Thymus (tissue), 11 donors: ENCODE measurements at regions not wholly inside any gene's neighbourhood (a gene's known extent, or its start where the extent isn't known, plus 50 kb on each side); places are given as distances from the start of the nearest gene placed in this dataset.

ENCODE experiments used
- DNase-seq, 9 donors: peaks; one replicate each; pipeline ENCODE4 v3.0.0-alpha.2; 2013; ENCODE audit warnings: low spot score in 9 of 9, low read depth in 6 of 9, missing footprints in 1 of 9
- H3K27ac ChIP-seq, 2 donors: one replicate each; pipeline ENCODE4 v1.5.1; 2013; ENCODE audit warnings: control low read depth in 1 of 2, low read depth in 1 of 2, low read length in 1 of 2, mild to moderate bottlenecking in 1 of 2, moderate library complexity in 1 of 2
- H3K27me3 ChIP-seq, 2 donors: one replicate each; pipeline ENCODE4 v1.5.1; 2013; ENCODE audit warnings: low read length in 1 of 2; ENCODE audit not compliant: control insufficient read depth in 2 of 2, insufficient read depth in 1 of 2
- H3K36me3 ChIP-seq, 2 donors: one replicate each; pipeline ENCODE4 v1.5.1; 2013; ENCODE audit warnings: low read length in 1 of 2, mild to moderate bottlenecking in 1 of 2, moderate library complexity in 1 of 2; ENCODE audit not compliant: control insufficient read depth in 2 of 2, insufficient read depth in 2 of 2
- H3K4me1 ChIP-seq, 2 donors: one replicate each; pipeline ENCODE4 v1.5.1; 2013; ENCODE audit warnings: low read length in 2 of 2; ENCODE audit not compliant: control insufficient read depth in 2 of 2, insufficient read depth in 2 of 2
- H3K4me3 ChIP-seq, 2 donors: one replicate each; pipeline ENCODE4 v1.5.1; 2013; ENCODE audit warnings: low read length in 2 of 2, control low read depth in 1 of 2, mild to moderate bottlenecking in 1 of 2
- H3K9me3 ChIP-seq, 2 donors: one replicate each; pipeline ENCODE4 v1.5.1; 2013; ENCODE audit warnings: low read length in 1 of 2, mild to moderate bottlenecking in 1 of 2; ENCODE audit not compliant: control insufficient read depth in 2 of 2, insufficient read depth in 1 of 2
- WGBS: extraction: QIAGEN DNeasy Blood & Tissue Kit; methylation state at CpG from one replicate; pipeline ENCODE4 v1.1.7; 2013; 5-methylcytosine and 5-hydroxymethylcytosine counted together
- donor health status: healthy.

DNA sequence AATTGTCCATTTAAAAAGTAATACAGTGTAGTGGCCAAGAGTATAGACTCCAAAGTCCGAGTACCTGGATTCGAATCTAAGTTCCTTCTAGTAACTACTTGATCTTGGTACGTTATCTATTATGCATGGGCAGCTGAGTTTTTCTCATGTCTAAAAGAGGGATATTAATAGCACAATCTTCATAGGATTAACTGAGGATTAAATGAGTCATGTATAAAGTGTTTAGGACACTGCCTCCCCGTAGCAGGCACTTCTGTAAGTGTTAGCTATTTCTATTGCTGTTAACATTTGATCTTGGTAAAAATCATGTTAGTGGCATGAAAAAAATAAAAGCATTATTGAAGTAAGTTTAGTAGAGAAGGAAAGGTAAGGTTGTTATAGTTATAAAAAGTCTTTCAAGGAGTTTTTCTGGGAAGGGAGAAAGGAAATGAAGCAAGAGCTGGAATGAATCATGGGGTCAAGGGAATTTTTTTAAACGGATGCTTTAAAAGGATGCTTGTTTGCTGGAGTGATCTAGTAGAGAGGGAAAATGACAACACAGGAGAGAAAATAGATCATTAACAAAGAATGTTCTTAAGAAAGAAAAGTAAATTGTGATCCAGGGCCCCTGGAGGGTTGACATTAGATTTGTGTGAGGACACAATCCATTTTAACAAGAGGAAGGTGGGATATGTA lies 502.2 kb upstream of the USP15 start:
- Histone ChIP-seq H3K4me3 (no peak overlapping the region), H3K4me1 (no peaks in the 10 kb centered on the region), H3K27me3 (no peaks in the 10 kb centered on the region), H3K27ac (no peak overlapping the region), H3K9me3 (peaks cover 0 to 2% of the 10 kb centered on the region in 2 donors), H3K36me3 (no peaks in the 10 kb centered on the region)
- DNase-seq, result no peak
- 92% methylated on average over 5 of the region's 5 CpGs for WGBS

DNA sequence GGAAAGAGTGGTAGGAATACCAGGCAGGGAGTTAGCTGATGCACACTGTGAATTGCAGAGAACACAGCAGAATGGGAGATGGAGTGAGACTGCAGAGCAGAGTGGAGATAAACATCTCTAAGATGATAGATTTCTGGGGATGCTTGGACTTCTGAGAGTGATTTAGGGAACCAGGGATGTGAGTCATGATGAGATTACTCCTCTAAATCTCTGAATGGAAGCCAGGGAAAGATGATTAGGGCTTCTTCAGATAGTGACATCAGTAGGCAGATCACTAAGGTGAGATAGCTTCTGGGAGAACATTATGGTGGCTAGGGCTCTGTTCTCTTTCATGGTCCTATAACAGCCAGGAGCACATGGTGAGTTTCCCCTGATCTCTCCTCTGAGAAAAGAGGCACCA lies 501.5 kb upstream of the USP15 start:
- no peak overlapping the region for H3K4me3 ChIP-seq

DNA sequence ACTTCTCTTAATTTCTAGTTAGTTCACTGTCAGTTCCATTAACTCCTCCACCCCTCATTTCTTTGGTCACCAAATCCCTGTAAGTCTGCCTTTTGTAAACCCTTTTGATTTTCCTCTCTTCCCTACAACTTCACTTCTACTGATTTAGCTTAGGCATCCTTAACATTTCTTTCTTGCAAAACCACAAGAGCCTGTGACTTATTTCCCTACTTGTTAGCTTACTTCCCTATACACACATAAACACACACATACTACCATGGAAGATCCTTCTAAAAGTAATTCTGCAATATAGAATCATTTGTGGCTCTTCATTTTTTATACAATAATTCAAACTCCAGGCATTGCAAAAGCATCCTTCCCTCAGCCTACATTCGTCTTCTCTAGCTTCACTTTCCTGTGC lies 494.3 kb upstream of the USP15 start:
- 77% methylated on average over 1 of the region's 1 CpG for WGBS
- H3K27me3 ChIP-seq, result no peaks in the 10 kb centered on the region
- no peaks in the 10 kb centered on the region for H3K4me1 ChIP-seq
- no peaks in the 10 kb centered on the region for H3K36me3 ChIP-seq
- H3K9me3 ChIP-seq, result peaks cover 0 to 2% of the 10 kb centered on the region in 2 donors
- DNase-seq, result no peak
- H3K4me3 ChIP-seq, result no peak overlapping the region
- no peak overlapping the region for H3K27ac ChIP-seq

More for the DNA sequence above, 501.5 kb upstream of the USP15 start:
- no peaks in the 10 kb centered on the region for H3K4me1 ChIP-seq
- H3K36me3 ChIP-seq, result no peaks in the 10 kb centered on the region
- peaks cover 0 to 2% of the 10 kb centered on the region in 2 donors for H3K9me3 ChIP-seq
- H3K27ac ChIP-seq, result no peak overlapping the region
- no peak for DNase-seq
- H3K27me3 ChIP-seq, result no peaks in the 10 kb centered on the region

DNA sequence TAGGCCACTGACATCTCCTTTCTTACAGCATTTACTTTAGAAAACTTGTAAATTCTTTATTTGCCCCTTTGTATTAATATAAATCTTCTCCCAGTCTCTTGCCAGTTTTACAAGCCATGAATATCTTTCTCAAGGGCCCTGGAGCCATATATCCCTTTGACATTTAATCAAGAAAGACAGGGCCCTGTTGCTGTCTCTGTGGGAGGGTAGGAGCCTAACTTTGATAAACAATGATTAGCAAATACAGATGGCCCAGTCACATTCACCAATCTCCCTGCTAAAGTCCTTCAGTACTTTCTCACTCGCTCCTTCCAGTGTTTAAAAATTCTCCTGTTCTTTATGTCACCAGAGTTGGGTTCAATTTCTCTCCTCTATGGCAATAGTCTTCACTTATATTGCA lies 479.8 kb upstream of the USP15 start:
- no peaks in the 10 kb centered on the region for H3K4me1 ChIP-seq
- no peaks in the 10 kb centered on the region for H3K36me3 ChIP-seq
- no peak overlapping the region for H3K27ac ChIP-seq
- DNase-seq, result no peak
- no peak overlapping the region for H3K4me3 ChIP-seq
- H3K9me3 ChIP-seq, result no peaks in the 10 kb centered on the region
- no peaks in the 10 kb centered on the region for H3K27me3 ChIP-seq
- WGBS, result 96% methylated on average over 1 of the region's 1 CpG

DNA sequence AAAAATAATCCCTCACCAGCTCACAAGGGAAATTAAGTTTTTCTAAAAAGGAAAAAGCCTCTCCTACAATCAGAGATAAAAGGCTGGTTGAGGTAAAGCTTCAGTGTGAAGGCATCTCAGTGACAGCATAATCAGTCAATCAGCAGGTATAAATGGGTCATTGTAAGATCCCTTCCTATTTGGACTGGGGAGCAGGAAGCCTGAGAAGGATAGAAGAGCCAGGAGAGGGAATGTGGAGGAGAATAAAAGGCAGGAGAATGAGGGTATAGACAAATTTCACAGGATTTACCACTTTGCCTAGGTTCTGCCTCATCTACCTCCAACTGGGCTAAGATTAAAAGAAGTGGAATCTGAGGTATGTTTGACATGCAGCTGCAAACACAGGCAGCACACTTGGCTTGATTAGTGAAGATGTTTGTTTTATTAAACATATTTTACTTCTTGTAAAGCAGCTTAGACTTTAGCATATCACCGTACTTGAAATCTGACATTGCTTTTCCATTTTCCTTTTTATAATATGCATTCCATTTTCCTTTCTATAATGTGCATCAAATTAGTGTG lies 479.1 kb upstream of the USP15 start:
- H3K9me3 ChIP-seq, result no peaks in the 10 kb centered on the region
- 85% methylated on average over 1 of the region's 1 CpG for WGBS
- no peak for DNase-seq

DNA sequence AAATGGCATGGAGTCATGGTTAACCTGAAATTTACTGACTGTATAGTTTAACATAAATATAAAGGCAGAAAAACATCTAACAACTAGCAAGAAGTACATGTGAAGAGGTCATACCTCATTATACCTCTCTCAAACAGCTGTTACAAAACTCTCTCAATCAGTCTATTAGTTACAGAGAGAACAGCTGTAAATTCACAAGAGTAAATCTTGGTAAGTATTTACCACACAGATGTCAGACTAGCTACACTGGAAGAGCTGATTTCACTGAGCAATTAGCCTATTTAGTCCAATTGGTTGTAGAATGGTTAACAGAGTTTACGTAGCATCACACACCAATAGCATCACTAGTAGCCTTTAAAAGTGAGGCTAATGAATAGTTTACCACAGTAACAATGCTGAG lies 463.4 kb upstream of the USP15 start:
- DNase-seq, result no peak
- Histone ChIP-seq H3K4me1 (no peaks in the 10 kb centered on the region), H3K27ac (no peak overlapping the region), H3K27me3 (no peaks in the 10 kb centered on the region), H3K9me3 (no peaks in the 10 kb centered on the region), H3K4me3 (no peak overlapping the region), H3K36me3 (no peaks in the 10 kb centered on the region)
- 93% methylated on average over 1 of the region's 1 CpG for WGBS

More for the DNA sequence above, 479.1 kb upstream of the USP15 start:
- H3K36me3 ChIP-seq, result no peaks in the 10 kb centered on the region
- no peak overlapping the region for H3K27ac ChIP-seq
- H3K4me3 ChIP-seq, result no peak overlapping the region
- H3K27me3 ChIP-seq, result no peaks in the 10 kb centered on the region
- no peaks in the 10 kb centered on the region for H3K4me1 ChIP-seq

DNA sequence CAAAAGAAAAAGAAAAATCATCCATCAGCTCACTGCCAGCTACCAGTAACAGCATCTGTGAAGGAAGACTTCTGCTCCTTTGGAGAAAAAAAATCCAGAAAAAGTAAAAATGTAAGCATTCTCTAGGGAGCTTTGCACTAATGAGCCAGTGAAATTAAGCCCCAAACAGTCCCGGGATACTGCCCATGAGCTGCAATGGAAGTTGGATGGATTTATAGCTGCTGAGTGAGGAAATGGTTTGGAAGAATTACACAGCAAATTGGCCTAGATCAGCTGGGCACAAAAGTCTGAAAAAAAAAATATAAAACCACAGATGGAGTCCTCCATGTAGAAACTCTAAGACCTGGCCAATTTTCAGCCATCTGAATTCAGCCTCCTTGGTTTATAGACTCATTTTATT lies 462.9 kb upstream of the USP15 start:
- Histone ChIP-seq H3K27ac (no peak overlapping the region), H3K4me1 (no peaks in the 10 kb centered on the region), H3K9me3 (no peaks in the 10 kb centered on the region), H3K4me3 (no peak overlapping the region), H3K27me3 (no peaks in the 10 kb centered on the region), H3K36me3 (no peaks in the 10 kb centered on the region)
- 7% methylated on average over 1 of the region's 1 CpG for WGBS
- DNase-seq, result no peak

DNA sequence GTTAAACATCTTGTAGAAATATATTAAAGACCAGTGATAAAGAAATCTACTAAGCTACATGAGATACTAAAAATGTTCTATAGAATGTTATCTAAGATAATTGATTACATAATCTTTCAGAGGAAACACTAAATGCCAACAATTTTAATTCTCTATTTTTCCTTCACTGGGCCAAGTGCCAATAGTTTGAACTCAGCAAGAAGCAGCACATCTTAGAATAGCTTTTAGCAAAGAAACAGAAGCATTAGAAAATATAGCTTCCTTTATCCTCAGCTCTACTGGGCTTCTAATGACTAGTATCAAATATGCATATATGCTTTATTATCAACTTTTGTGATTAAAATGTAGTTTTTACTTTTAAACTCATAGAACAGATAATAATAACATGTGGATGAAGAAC lies 461.4 kb upstream of the USP15 start:
- no peaks in the 10 kb centered on the region for H3K9me3 ChIP-seq
- H3K4me1 ChIP-seq, result no peaks in the 10 kb centered on the region
- no peak overlapping the region for H3K27ac ChIP-seq
- no peak for DNase-seq
- no peaks in the 10 kb centered on the region for H3K36me3 ChIP-seq
- H3K27me3 ChIP-seq, result no peaks in the 10 kb centered on the region
- H3K4me3 ChIP-seq, result no peak overlapping the region

DNA sequence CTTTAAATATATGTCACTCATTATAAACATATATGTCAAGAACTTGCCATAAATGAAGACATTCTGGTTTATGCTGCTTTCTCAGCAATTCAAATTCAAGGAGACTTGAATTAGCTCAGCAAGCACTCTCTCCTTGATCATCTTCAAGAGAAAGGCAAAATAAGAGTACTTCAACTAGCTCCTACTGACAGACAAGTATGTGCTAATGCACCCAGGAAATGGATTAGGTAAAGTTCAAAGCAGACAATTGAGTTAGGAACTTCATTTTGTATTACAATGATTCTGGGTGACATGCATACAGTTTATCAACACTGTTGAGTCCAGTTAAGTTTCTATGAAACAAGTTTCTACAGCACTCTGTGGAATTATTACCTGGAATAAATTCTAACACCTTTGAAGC lies 455.9 kb upstream of the USP15 start:
- no peaks in the 10 kb centered on the region for H3K27me3 ChIP-seq
- H3K4me1 ChIP-seq, result no peaks in the 10 kb centered on the region
- H3K4me3 ChIP-seq, result no peak overlapping the region
- peaks cover 0 to 6% of the 10 kb centered on the region in 2 donors for H3K9me3 ChIP-seq
- H3K36me3 ChIP-seq, result no peaks in the 10 kb centered on the region
- no peak overlapping the region for H3K27ac ChIP-seq
- DNase-seq, result no peak
